Mesenchymal stem cell (in vitro differentiated cells and primary cell): ENCODE measurements at regions not wholly inside any gene's neighbourhood (a gene's known extent, or its start where the extent isn't known, plus 50 kb on each side); places are given as distances from the start of the nearest gene placed in this dataset.

Source experiments
- DNase-seq: peaks from one replicate; pipeline ENCODE4 v3.0.0-alpha.2; 2013
- H2AFZ ChIP-seq: one replicate; pipeline ENCODE4 v1.6.1; 2013; ENCODE audit warnings: low read depth, mild to moderate bottlenecking, control low read depth, inconsistent platforms, low read length, moderate library complexity
- H2AK5ac ChIP-seq: 2 replicates; pipeline ENCODE4 v1.6.1; 2013; ENCODE audit warnings: low read length, moderate library complexity, mild to moderate bottlenecking, inconsistent platforms; ENCODE audit not compliant: severe bottlenecking
- H2BK120ac ChIP-seq: one replicate; pipeline ENCODE4 v1.6.1; 2013; ENCODE audit warnings: low read depth, mild to moderate bottlenecking, inconsistent platforms, low read length, moderate library complexity
- H2BK12ac ChIP-seq, 2 experiments: one replicate each; pipeline ENCODE4 v1.6.1; 2013; ENCODE audit warnings: inconsistent platforms in 2 of 2, low read length in 2 of 2, mild to moderate bottlenecking in 2 of 2, moderate library complexity in 2 of 2, control low read depth in 1 of 2
- H2BK15ac ChIP-seq: one replicate; pipeline ENCODE4 v1.6.1; 2013; ENCODE audit warnings: mild to moderate bottlenecking, low read depth, inconsistent platforms; ENCODE audit not compliant: poor library complexity, severe bottlenecking
- H2BK5ac ChIP-seq: 2 replicates; pipeline ENCODE4 v1.6.1; 2013; ENCODE audit warnings: low read depth, mild to moderate bottlenecking, low read length, control low read depth, inconsistent platforms; ENCODE audit not compliant: poor library complexity, severe bottlenecking
- H3K14ac ChIP-seq, 2 experiments: one replicate each; pipeline ENCODE4 v1.6.1; 2013; ENCODE audit warnings: inconsistent platforms in 2 of 2, low read length in 2 of 2, control low read depth in 1 of 2, mild to moderate bottlenecking in 1 of 2, moderate library complexity in 1 of 2
- H3K18ac ChIP-seq, 2 experiments: one replicate each; pipeline ENCODE4 v1.6.1; 2013; ENCODE audit warnings: inconsistent platforms in 2 of 2, low read length in 2 of 2, control low read depth in 1 of 2, low read depth in 1 of 2, mild to moderate bottlenecking in 1 of 2
- H3K23ac ChIP-seq, 2 experiments: one replicate each; pipeline ENCODE4 v1.6.1; 2013; ENCODE audit warnings: inconsistent platforms in 2 of 2, low read length in 2 of 2, mild to moderate bottlenecking in 2 of 2, moderate library complexity in 2 of 2, control low read depth in 1 of 2
- H3K27ac ChIP-seq: 2 replicates; pipeline ENCODE4 v1.5.1; 2013; ENCODE audit warnings: mild to moderate bottlenecking, moderate library complexity, low read length, control low read depth, inconsistent platforms; ENCODE audit not compliant: poor library complexity, severe bottlenecking
- H3K27me3 ChIP-seq, 2 experiments: 2 replicates each; pipeline versions ENCODE4 v1.6.1 to v1.7.0; 2013; ENCODE audit warnings: low read length in 2 of 2, mild to moderate bottlenecking in 2 of 2, moderate library complexity in 2 of 2, control low read depth in 1 of 2, inconsistent platforms in 1 of 2; ENCODE audit not compliant: control insufficient read depth in 1 of 2, insufficient read depth in 1 of 2
- H3K36me3 ChIP-seq, 2 experiments: 2 replicates each; pipeline versions ENCODE4 v1.6.1 to v1.7.0; 2013; ENCODE audit warnings: low read length in 2 of 2, control low read depth in 1 of 2, inconsistent platforms in 1 of 2, low read depth in 1 of 2, mild to moderate bottlenecking in 1 of 2; ENCODE audit not compliant: insufficient read depth in 2 of 2, control insufficient read depth in 1 of 2
- H3K4ac ChIP-seq, 2 experiments: one replicate each; pipeline ENCODE4 v1.6.1; 2013; ENCODE audit warnings: inconsistent platforms in 2 of 2, low read length in 2 of 2, mild to moderate bottlenecking in 2 of 2, moderate library complexity in 2 of 2, control low read depth in 1 of 2, low read depth in 1 of 2
- H3K4me1 ChIP-seq: 2 replicates; pipeline ENCODE4 v1.6.1; 2013; ENCODE audit warnings: low read depth, low read length, control low read depth; ENCODE audit not compliant: control insufficient read depth, insufficient read depth
- H3K4me2 ChIP-seq: 2 replicates; pipeline ENCODE4 v1.6.1; 2013; ENCODE audit warnings: low read length, mild to moderate bottlenecking, inconsistent platforms; ENCODE audit not compliant: poor library complexity, severe bottlenecking
- H3K4me3 ChIP-seq, 2 experiments: 2 replicates each; pipeline versions ENCODE4 v1.5.1 to v1.7.0; 2013; ENCODE audit warnings: low read length in 2 of 2, mild to moderate bottlenecking in 2 of 2, control low read depth in 1 of 2, low read depth in 1 of 2; ENCODE audit not compliant: insufficient read depth in 1 of 2
- H3K79me1 ChIP-seq: replicated peaks from 2 replicates; pipeline ENCODE4 v1.6.1; 2013; ENCODE audit warnings: mild to moderate bottlenecking, control low read depth, low read length, inconsistent platforms; ENCODE audit not compliant: poor library complexity, severe bottlenecking
- H3K9ac ChIP-seq: 2 replicates; pipeline ENCODE4 v1.7.0; 2013; ENCODE audit warnings: mild to moderate bottlenecking, low read length, moderate library complexity
- H3K9me3 ChIP-seq: 2 replicates; pipeline ENCODE4 v1.7.0; 2013; ENCODE audit warnings: mild to moderate bottlenecking, low read length; ENCODE audit not compliant: control insufficient read depth
- H4K8ac ChIP-seq: one replicate; pipeline ENCODE4 v1.6.1; 2013; ENCODE audit warnings: inconsistent platforms, mild to moderate bottlenecking, low read length, moderate library complexity
- H4K91ac ChIP-seq: one replicate; pipeline ENCODE4 v1.6.1; 2013; ENCODE audit warnings: mild to moderate bottlenecking, low read length, inconsistent platforms
- WGBS: methylation state at CpG from one replicate; pipeline ENCODE4 v1.1.7; 2013; ENCODE audit warnings: mixed read lengths; 5-methylcytosine and 5-hydroxymethylcytosine counted together

- no peaks in the 10 kb centered on the region for H3K79me1 ChIP-seq
- no peak overlapping the region for H4K8ac ChIP-seq
- no peaks in the 10 kb centered on the region for H3K27me3 ChIP-seq
- H3K4me2 ChIP-seq: no peak overlapping the region
- no peak overlapping the region for H3K27ac ChIP-seq
- H3K4me1 ChIP-seq: no peaks in the 10 kb centered on the region
- H3K36me3 ChIP-seq: no peaks in the 10 kb centered on the region
- H2BK120ac ChIP-seq: no peak overlapping the region
- H2BK12ac ChIP-seq: no peak overlapping the region
- H3K4ac ChIP-seq: no peak overlapping the region
- H3K9me3 ChIP-seq: no peaks in the 10 kb centered on the region
- H3K18ac ChIP-seq: no peak overlapping the region
- no peak for DNase-seq
- no CpG with 5 or more reads among the region's 3 CpGs for WGBS
- H3K14ac ChIP-seq: no peak overlapping the region
- H3K4me3 ChIP-seq: no peak overlapping the region
- no peak overlapping the region for H2BK15ac ChIP-seq
- H2BK5ac ChIP-seq: no peak overlapping the region
- no peak overlapping the region for H3K23ac ChIP-seq
- no peak overlapping the region for H2AFZ ChIP-seq
- peak overlapping the region; percentile 36 for H2AK5ac ChIP-seq
- H3K9ac ChIP-seq: no peak overlapping the region
- H4K91ac ChIP-seq: no peak overlapping the region
Measured at GRCh38 chr10:9188022-9188810, 1133.7 kb downstream of the GATA3 start.

DNA sequence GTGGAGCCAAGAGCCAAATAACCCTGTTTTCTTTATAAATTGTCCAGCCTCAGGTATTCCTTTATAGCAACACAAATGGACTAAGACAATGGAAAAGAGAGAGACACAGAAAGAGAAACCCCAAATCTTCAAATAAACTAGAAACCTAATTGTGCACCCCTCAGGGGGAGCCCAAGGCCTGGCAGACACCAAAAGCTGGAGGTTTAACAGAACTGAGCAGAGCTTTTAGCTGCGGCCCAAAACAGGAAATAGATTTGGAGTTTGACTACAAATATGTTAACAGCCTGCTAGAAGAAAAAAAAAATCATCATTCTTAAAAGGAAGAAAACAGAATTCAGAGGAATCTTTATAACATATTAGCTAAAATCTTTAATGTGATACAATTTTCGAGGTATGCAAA lies 1135.0 kb downstream of the GATA3 start:
- Histone ChIP-seq H3K4me3 (no peak overlapping the region), H3K23ac (no peak overlapping the region), H3K4ac (no peak overlapping the region), H4K8ac (no peak overlapping the region), H2AK5ac (no peak overlapping the region), H3K4me1 (no peaks in the 10 kb centered on the region), H3K36me3 (no peaks in the 10 kb centered on the region), H3K18ac (no peak overlapping the region), H2BK5ac (no peak overlapping the region), H3K79me1 (no peaks in the 10 kb centered on the region), H4K91ac (no peak overlapping the region), H3K4me2 (no peak overlapping the region), H3K9ac (no peak overlapping the region), H2BK120ac (no peak overlapping the region), H2BK15ac (no peak overlapping the region), H2AFZ (no peak overlapping the region), H3K27me3 (no peaks in the 10 kb centered on the region), H3K27ac (no peak overlapping the region), H3K9me3 (no peaks in the 10 kb centered on the region), H3K14ac (no peak overlapping the region), H2BK12ac (no peak overlapping the region)
- no peak for DNase-seq
- WGBS: no CpG with 5 or more reads among the region's 2 CpGs

DNA sequence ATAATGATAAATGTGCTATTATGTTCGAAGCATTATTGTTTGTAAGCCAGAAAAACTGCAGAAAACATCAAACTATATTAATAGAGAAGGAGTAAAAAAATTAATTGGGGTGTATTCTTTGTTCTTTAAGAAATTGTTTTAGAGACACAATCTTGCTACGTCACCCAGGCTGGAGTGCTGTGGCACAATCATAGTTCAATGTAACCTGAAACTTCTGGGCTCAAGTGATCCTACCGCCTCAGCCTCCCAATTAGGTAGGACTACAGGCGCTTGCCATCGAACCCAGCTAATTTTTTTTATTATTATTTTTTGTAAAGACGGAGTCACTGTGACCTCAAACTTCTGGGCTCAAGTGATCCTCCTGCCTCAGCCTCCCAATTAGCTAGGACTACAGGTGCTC lies 1138.6 kb downstream of the GATA3 start:
- 90% methylated on average over 4 of the region's 6 CpGs for WGBS
- H3K4me3 ChIP-seq: no peak overlapping the region

GRCh38 chr10:9195385-9195784 lies 1140.9 kb downstream of the GATA3 start:
- no peaks in the 10 kb centered on the region for H3K36me3 ChIP-seq
- H3K27me3 ChIP-seq: no peaks in the 10 kb centered on the region
- H4K91ac ChIP-seq: no peak overlapping the region
- no peaks in the 10 kb centered on the region for H3K9me3 ChIP-seq
- H3K18ac ChIP-seq: no peak overlapping the region
- H3K4me2 ChIP-seq: no peak overlapping the region
- no peak overlapping the region for H3K23ac ChIP-seq
- no peak overlapping the region for H2BK12ac ChIP-seq
- H3K27ac ChIP-seq: no peak overlapping the region
- no peak overlapping the region for H2BK5ac ChIP-seq
- H2BK120ac ChIP-seq: no peak overlapping the region
- DNase-seq: no peak
- no peak overlapping the region for H3K4ac ChIP-seq
- H3K9ac ChIP-seq: no peak overlapping the region
- no peak overlapping the region for H2BK15ac ChIP-seq
- H3K4me1 ChIP-seq: no peaks in the 10 kb centered on the region
- H4K8ac ChIP-seq: no peak overlapping the region
- H3K4me3 ChIP-seq: no peak overlapping the region
- no peak overlapping the region for H2AFZ ChIP-seq
- no peak overlapping the region for H3K14ac ChIP-seq
- WGBS: 69% methylated on average over 1 of the region's 2 CpGs
- no peaks in the 10 kb centered on the region for H3K79me1 ChIP-seq
- H2AK5ac ChIP-seq: no peak overlapping the region

More for the DNA sequence above, 1138.6 kb downstream of the GATA3 start:
- H2BK120ac ChIP-seq: no peak overlapping the region
- H3K18ac ChIP-seq: no peak overlapping the region
- H4K8ac ChIP-seq: no peak overlapping the region
- no peak overlapping the region for H2AFZ ChIP-seq
- no peak overlapping the region for H3K9ac ChIP-seq
- no peak overlapping the region for H3K4ac ChIP-seq
- H3K4me2 ChIP-seq: no peak overlapping the region
- no peaks in the 10 kb centered on the region for H3K36me3 ChIP-seq
- no peak overlapping the region for H2BK12ac ChIP-seq
- H2BK5ac ChIP-seq: no peak overlapping the region
- H3K14ac ChIP-seq: no peak overlapping the region
- no peak for DNase-seq
- no peak overlapping the region for H2BK15ac ChIP-seq
- H3K4me1 ChIP-seq: no peaks in the 10 kb centered on the region
- H3K27ac ChIP-seq: no peak overlapping the region
- no peaks in the 10 kb centered on the region for H3K9me3 ChIP-seq
- no peak overlapping the region for H2AK5ac ChIP-seq
- no peak overlapping the region for H4K91ac ChIP-seq
- H3K23ac ChIP-seq: no peak overlapping the region
- H3K27me3 ChIP-seq: no peaks in the 10 kb centered on the region
- no peaks in the 10 kb centered on the region for H3K79me1 ChIP-seq
